ENCODE measurements at regions not wholly inside any gene's neighbourhood (a gene's known extent, or its start where the extent isn't known, plus 50 kb on each side); places are given as distances from the start of the nearest gene placed in this dataset.

DNA sequence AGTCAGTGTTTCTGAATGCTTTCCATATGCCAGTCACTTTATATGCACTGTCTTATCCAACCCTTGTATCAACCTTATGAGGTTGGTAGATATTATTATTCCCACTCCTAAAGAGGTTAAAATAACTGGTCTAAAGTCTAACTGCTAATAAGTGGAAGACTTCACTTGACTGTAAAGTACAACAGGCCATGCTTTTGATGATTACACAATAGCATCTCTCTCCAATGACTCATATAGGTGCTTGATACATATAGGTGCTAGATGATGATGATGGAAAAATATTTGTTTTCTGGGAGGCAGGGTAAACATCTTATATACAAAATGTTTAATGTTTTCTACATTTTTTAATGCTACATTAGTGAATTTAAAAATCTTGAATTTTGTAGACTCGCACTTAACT is 75.9 kb upstream of the NR3C1 start:
- H3F3A ChIP-seq (ENCODE audit: control insufficient read depth, insufficient read depth), result no peaks in the 10 kb centered on the region
- no peaks in the 10 kb centered on the region for H3K27me3 ChIP-seq (ENCODE audit: control insufficient read depth, low read length)
- no peak overlapping the region for H3K4me3 ChIP-seq (ENCODE audit: low read length)
- no peaks in the 10 kb centered on the region for H3K9me2 ChIP-seq (replicated peaks; ENCODE audit: control insufficient read depth, low read length)
- H4K20me1 ChIP-seq (ENCODE audit: control insufficient read depth, insufficient read depth, low read depth, low read length), result no peaks in the 10 kb centered on the region
- H3K79me2 ChIP-seq (ENCODE audit: control insufficient read depth, low read length), result no peaks in the 10 kb centered on the region
- no peak for TF ChIP-seq EZH2phosphoT487 (IDR thresholded peaks at IDR 0.05; ENCODE audit: borderline replicate concordance, low read length)
- TF ChIP-seq, protein P1, sequence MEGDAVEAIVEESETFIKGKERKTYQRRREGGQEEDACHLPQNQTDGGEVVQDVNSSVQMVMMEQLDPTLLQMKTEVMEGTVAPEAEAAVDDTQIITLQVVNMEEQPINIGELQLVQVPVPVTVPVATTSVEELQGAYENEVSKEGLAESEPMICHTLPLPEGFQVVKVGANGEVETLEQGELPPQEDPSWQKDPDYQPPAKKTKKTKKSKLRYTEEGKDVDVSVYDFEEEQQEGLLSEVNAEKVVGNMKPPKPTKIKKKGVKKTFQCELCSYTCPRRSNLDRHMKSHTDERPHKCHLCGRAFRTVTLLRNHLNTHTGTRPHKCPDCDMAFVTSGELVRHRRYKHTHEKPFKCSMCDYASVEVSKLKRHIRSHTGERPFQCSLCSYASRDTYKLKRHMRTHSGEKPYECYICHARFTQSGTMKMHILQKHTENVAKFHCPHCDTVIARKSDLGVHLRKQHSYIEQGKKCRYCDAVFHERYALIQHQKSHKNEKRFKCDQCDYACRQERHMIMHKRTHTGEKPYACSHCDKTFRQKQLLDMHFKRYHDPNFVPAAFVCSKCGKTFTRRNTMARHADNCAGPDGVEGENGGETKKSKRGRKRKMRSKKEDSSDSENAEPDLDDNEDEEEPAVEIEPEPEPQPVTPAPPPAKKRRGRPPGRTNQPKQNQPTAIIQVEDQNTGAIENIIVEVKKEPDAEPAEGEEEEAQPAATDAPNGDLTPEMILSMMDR (IDR thresholded peaks at IDR 0.05; ENCODE audit: low read depth, low read length, poor library complexity, severe bottlenecking), result no peak
- peaks cover 7% of the 10 kb centered on the region for H3K4me1 ChIP-seq (ENCODE audit: control insufficient read depth, low read length)
- H3K9me3 ChIP-seq (ENCODE audit: control insufficient read depth, insufficient read depth, low read length), result no peaks in the 10 kb centered on the region
- H3K36me3 ChIP-seq (ENCODE audit: control insufficient read depth, low read length), result no peaks in the 10 kb centered on the region
- no peak overlapping the region for H3K27ac ChIP-seq (ENCODE audit: low read depth, low read length)
- no peak overlapping the region for H3K4me2 ChIP-seq (ENCODE audit: low read length)

DNA sequence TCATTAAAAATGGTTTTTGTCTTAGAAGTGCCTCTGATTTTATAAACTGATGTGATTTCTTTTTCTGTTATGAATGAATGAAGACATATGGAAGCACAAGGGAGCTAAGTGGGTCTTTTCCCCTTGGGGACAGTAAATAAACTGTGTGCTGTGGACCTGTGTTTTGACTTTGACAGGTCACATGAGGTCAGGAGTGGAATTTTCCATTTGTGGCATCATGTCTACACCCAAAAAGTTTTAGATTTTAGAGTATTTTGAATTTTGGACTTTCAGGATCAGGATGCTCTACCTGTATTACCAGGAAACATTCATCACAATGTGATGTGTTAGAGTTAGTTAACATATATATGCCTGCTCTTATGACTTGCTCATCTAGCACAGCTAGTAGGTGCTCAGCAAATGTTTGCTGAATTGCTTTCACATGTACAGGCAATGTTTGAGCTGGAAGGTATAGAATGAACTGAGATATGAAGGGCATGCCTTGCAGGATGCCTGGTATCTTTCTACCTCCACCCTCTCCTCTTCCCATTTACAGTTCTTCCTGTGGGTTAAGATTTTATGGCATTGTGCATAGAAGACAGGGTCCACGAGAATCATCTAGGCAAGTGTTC is 73.2 kb upstream of the NR3C1 start:
- Histone ChIP-seq H3K4me2 (ENCODE audit: low read length) (no peak overlapping the region), H3K27me3 (ENCODE audit: control insufficient read depth, low read length) (no peaks in the 10 kb centered on the region), H3K9me2 (replicated peaks; ENCODE audit: control insufficient read depth, low read length) (no peaks in the 10 kb centered on the region), H3F3A (ENCODE audit: control insufficient read depth, insufficient read depth) (no peaks in the 10 kb centered on the region), H4K20me1 (ENCODE audit: control insufficient read depth, insufficient read depth, low read depth, low read length) (no peaks in the 10 kb centered on the region), H3K27ac (ENCODE audit: low read depth, low read length) (no peak overlapping the region), H3K79me2 (ENCODE audit: control insufficient read depth, low read length) (no peaks in the 10 kb centered on the region), H3K9me3 (ENCODE audit: control insufficient read depth, insufficient read depth, low read length) (no peaks in the 10 kb centered on the region), H3K4me1 (ENCODE audit: control insufficient read depth, low read length) (peaks cover 7% of the 10 kb centered on the region), H3K4me3 (ENCODE audit: low read length) (no peak overlapping the region), H3K36me3 (ENCODE audit: control insufficient read depth, low read length) (no peaks in the 10 kb centered on the region)
- TF ChIP-seq, protein P1 (IDR thresholded peaks at IDR 0.05; ENCODE audit: low read depth, low read length, poor library complexity, severe bottlenecking), result no peak
- TF ChIP-seq EZH2phosphoT487 (IDR thresholded peaks at IDR 0.05; ENCODE audit: borderline replicate concordance, low read length), result no peak

DNA sequence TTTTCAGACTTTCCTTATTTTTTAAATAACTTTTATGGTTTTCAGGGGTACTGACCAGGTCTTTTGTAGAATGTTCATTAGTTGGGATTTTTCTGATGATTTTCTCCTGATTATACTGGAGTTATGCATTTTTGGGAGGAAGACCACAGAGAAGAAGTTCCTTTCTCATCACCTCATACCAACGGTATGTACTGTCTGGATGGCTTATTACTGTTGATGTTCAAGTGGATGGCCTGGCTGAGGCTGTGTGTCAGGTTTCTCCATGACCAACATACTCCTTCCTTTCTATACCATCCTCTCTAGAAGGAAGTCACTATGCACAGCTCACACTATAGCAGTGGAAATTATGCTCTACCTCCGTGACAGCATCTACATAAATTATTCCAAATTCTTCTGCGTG is 71.1 kb upstream of the NR3C1 start:
- Histone ChIP-seq H4K20me1 (ENCODE audit: control insufficient read depth, insufficient read depth, low read depth, low read length) (no peaks in the 10 kb centered on the region), H3F3A (ENCODE audit: control insufficient read depth, insufficient read depth) (no peaks in the 10 kb centered on the region), H3K27ac (ENCODE audit: low read depth, low read length) (no peak overlapping the region), H3K4me3 (ENCODE audit: low read length) (no peak overlapping the region), H3K9me3 (ENCODE audit: control insufficient read depth, insufficient read depth, low read length) (no peaks in the 10 kb centered on the region), H3K79me2 (ENCODE audit: control insufficient read depth, low read length) (no peaks in the 10 kb centered on the region), H3K4me1 (ENCODE audit: control insufficient read depth, low read length) (peaks cover 7% of the 10 kb centered on the region), H3K36me3 (ENCODE audit: control insufficient read depth, low read length) (no peaks in the 10 kb centered on the region), H3K4me2 (ENCODE audit: low read length) (no peak overlapping the region), H3K27me3 (ENCODE audit: control insufficient read depth, low read length) (no peaks in the 10 kb centered on the region), H3K9me2 (replicated peaks; ENCODE audit: control insufficient read depth, low read length) (no peaks in the 10 kb centered on the region)
- TF ChIP-seq, protein P1 (IDR thresholded peaks at IDR 0.05; ENCODE audit: low read depth, low read length, poor library complexity, severe bottlenecking), result no peak
- no peak for TF ChIP-seq EZH2phosphoT487 (IDR thresholded peaks at IDR 0.05; ENCODE audit: borderline replicate concordance, low read length)

Measured in DOHH2 (cell line).